HCEC 1CT (cell line): ENCODE measurements at regions not wholly inside any gene's neighbourhood (a gene's known extent, or its start where the extent isn't known, plus 50 kb on each side); places are given as distances from the start of the nearest gene placed in this dataset.
"Not testable (repeated sequence)": the region's sequence is repeated elsewhere in the genome, so short reads cannot be mapped to it uniquely, and the experiment has no call there.

Source experiments
- DNase-seq: peaks from one replicate; pipeline ENCODE4 v3.0.0-alpha.2; 2017

GRCh38 chr9:105984714-105985113 lies 290.4 kb downstream of the TMEM38B start:
- no peak for DNase-seq

- DNase-seq: no peak
Measured at GRCh38 chr9:105993116-105993854, 298.9 kb downstream of the TMEM38B start.

- DNase-seq: no peak
Measured at GRCh38 chr9:105993921-105994715, 299.8 kb downstream of the TMEM38B start.

GRCh38 chr9:105994970-105995369 lies 300.6 kb downstream of the TMEM38B start:
- no peak for DNase-seq

GRCh38 chr9:106017198-106017740 lies 322.9 kb downstream of the TMEM38B start:
- DNase-seq: no peak

GRCh38 chr9:106019039-106019680 lies 324.8 kb downstream of the TMEM38B start:
- no peak for DNase-seq

GRCh38 chr9:106019702-106020101 lies 325.4 kb downstream of the TMEM38B start:
- no peak for DNase-seq

GRCh38 chr9:106020186-106020585 lies 325.8 kb downstream of the TMEM38B start:
- no peak for DNase-seq

GRCh38 chr9:106023455-106023854 lies 329.1 kb downstream of the TMEM38B start:
- DNase-seq: no peak

- no peak for DNase-seq
Measured at GRCh38 chr9:106025453-106025852, 331.1 kb downstream of the TMEM38B start.

- not testable (repeated sequence) for DNase-seq
Measured at GRCh38 chr9:106030146-106030545, 335.8 kb downstream of the TMEM38B start.

GRCh38 chr9:106032978-106033377 lies 338.6 kb downstream of the TMEM38B start:
- no peak for DNase-seq

GRCh38 chr9:106035806-106036205 lies 341.5 kb downstream of the TMEM38B start:
- DNase-seq: no peak

- no peak for DNase-seq
Measured at GRCh38 chr9:106038266-106039001, 344.1 kb downstream of the TMEM38B start.

GRCh38 chr9:106039151-106039935 lies 345.0 kb downstream of the TMEM38B start:
- no peak for DNase-seq

- not testable (repeated sequence) for DNase-seq
Measured at GRCh38 chr9:106041920-106042319, 347.6 kb downstream of the TMEM38B start.

- no peak for DNase-seq
Measured at GRCh38 chr9:106051545-106051944, 357.2 kb downstream of the TMEM38B start.

- no peak for DNase-seq
Measured at GRCh38 chr9:106052166-106052565, 357.8 kb downstream of the TMEM38B start.

GRCh38 chr9:106052735-106053134 lies 358.4 kb downstream of the TMEM38B start:
- no peak for DNase-seq

GRCh38 chr9:106056328-106056727 lies 362.0 kb downstream of the TMEM38B start:
- no peak for DNase-seq

- no peak for DNase-seq
Measured at GRCh38 chr9:106058460-106058859, 364.1 kb downstream of the TMEM38B start.

- DNase-seq: no peak
Measured at GRCh38 chr9:106059886-106060285, 365.5 kb downstream of the TMEM38B start.
